Small intestine (tissue), 7 donors: ENCODE measurements at regions not wholly inside any gene's neighbourhood (a gene's known extent, or its start where the extent isn't known, plus 50 kb on each side); places are given as distances from the start of the nearest gene placed in this dataset.

Source experiments
- DNase-seq, 2 donors: peaks; one replicate each; pipeline versions ENCODE4 v3.0.0 to v3.0.0-alpha.2; 2013
- FAIRE-seq: peaks from 2 replicates; lab custom pipeline; 2012; peaks lifted over from hg19 to GRCh38; lab: Jason Lieb, UNC
- H3K27ac ChIP-seq, 3 donors: one replicate each; pipeline ENCODE4 v1.5.1; 2013; ENCODE audit warnings: low read length in 2 of 3, mild to moderate bottlenecking in 2 of 3, control low read depth in 1 of 3, inconsistent platforms in 1 of 3, low read depth in 1 of 3, moderate library complexity in 1 of 3
- H3K27me3 ChIP-seq, 3 donors: one replicate each; pipeline ENCODE4 v1.6.1; 2013; ENCODE audit warnings: low read length in 3 of 3, inconsistent platforms in 1 of 3; ENCODE audit not compliant: control insufficient read depth in 3 of 3, insufficient read depth in 3 of 3
- H3K36me3 ChIP-seq, 3 donors: one replicate each; pipeline ENCODE4 v1.6.1; 2013; ENCODE audit warnings: low read length in 3 of 3, inconsistent platforms in 1 of 3, low read depth in 1 of 3, mild to moderate bottlenecking in 1 of 3, moderate library complexity in 1 of 3; ENCODE audit not compliant: control insufficient read depth in 3 of 3, insufficient read depth in 2 of 3
- H3K4me1 ChIP-seq, 3 donors: one replicate each; pipeline ENCODE4 v1.6.1; 2013; ENCODE audit warnings: low read length in 2 of 3, inconsistent platforms in 1 of 3, low read depth in 1 of 3, mild to moderate bottlenecking in 1 of 3, moderate library complexity in 1 of 3; ENCODE audit not compliant: control insufficient read depth in 3 of 3, insufficient read depth in 2 of 3
- H3K4me3 ChIP-seq, 3 donors: one replicate each; pipeline ENCODE4 v1.5.1; 2013; ENCODE audit warnings: low read length in 3 of 3, control low read depth in 1 of 3, inconsistent platforms in 1 of 3, low read depth in 1 of 3, mild to moderate bottlenecking in 1 of 3, moderate library complexity in 1 of 3
- H3K9me3 ChIP-seq, 2 donors: one replicate each; pipeline ENCODE4 v1.6.1; 2013; ENCODE audit warnings: low read depth in 1 of 2, low read length in 1 of 2; ENCODE audit not compliant: control insufficient read depth in 2 of 2, insufficient read depth in 1 of 2
- WGBS, 3 donors: extraction: QIAGEN DNeasy Blood & Tissue Kit; methylation state at CpG; one replicate each; pipeline ENCODE4 v1.1.7; 2013; 5-methylcytosine and 5-hydroxymethylcytosine counted together
- donor health status: healthy with polysubstance abuse.
- donor health status: control.
- donor health status: control.
- donor health status: Bipolar disorder and iron deficiency.
- donor health status: healthy.

DNA sequence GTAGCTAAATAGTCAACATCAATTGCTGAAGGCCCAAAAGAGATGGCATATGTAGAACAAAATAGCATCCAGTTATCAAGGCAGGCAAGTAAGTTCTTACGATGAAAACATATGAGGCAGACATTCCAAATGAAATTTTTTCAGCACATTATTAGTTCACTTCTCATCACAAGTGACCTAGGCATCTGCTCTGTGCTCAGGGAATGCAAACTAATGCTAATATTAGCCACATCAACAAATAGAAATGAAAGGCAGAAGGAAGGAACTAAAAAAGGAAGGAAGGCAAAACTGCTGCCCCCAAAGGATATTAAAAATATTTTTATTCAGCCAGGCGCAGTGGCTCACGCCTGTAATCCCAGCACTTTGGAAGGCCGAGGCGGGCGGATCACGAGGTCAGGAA lies 51.2 kb upstream of the ROCK1 start:
- Histone ChIP-seq H3K27me3 (no peaks in the 10 kb centered on the region), H3K4me1 (no peaks in the 10 kb centered on the region), H3K9me3 (peaks cover 0 to under 1% of the 10 kb centered on the region in 2 donors), H3K4me3 (no peak overlapping the region), H3K36me3 (no peaks in the 10 kb centered on the region), H3K27ac (no peak overlapping the region)
- WGBS, 3 donors: 77 to 91% (median 89%) methylated on average over 7 of the region's 7 CpGs
- no peak for DNase-seq
- FAIRE-seq: no peak

- no peak for DNase-seq
- 45 to 65% (median 50%) methylated on average over 6 of the region's 6 CpGs for WGBS, 3 donors
- Histone ChIP-seq H3K4me1 (no peaks in the 10 kb centered on the region), H3K27me3 (no peaks in the 10 kb centered on the region), H3K4me3 (no peak overlapping the region), H3K27ac (peak overlapping the region in 1 of 3 donors; percentile 74), H3K36me3 (no peaks in the 10 kb centered on the region), H3K9me3 (no peaks in the 10 kb centered on the region)
- no peak for FAIRE-seq
Measured at GRCh38 chr18:21163647-21164547, 52.3 kb upstream of the ROCK1 start.

GRCh38 chr18:21164548-21165095 lies 53.0 kb upstream of the ROCK1 start:
- H3K27me3 ChIP-seq: no peaks in the 10 kb centered on the region
- FAIRE-seq (no peak), DNase-seq (no peak)
- H3K27ac ChIP-seq: no peak overlapping the region
- no peaks in the 10 kb centered on the region for H3K4me1 ChIP-seq
- 54 to 58% (median 57%) methylated on average over 2 of the region's 2 CpGs for WGBS, 3 donors
- no peaks in the 10 kb centered on the region for H3K36me3 ChIP-seq
- no peak overlapping the region for H3K4me3 ChIP-seq
- H3K9me3 ChIP-seq: no peaks in the 10 kb centered on the region

GRCh38 chr18:21167641-21168377 lies 56.2 kb upstream of the ROCK1 start:
- H3K36me3 ChIP-seq: no peaks in the 10 kb centered on the region
- no peaks in the 10 kb centered on the region for H3K4me1 ChIP-seq
- FAIRE-seq (no peak), DNase-seq (peak; percentile 37 to 73)
- H3K27ac ChIP-seq: no peak overlapping the region
- no peaks in the 10 kb centered on the region for H3K9me3 ChIP-seq
- 25 to 52% (median 33%) methylated on average over 1 of the region's 1 CpG for WGBS, 3 donors
- no peaks in the 10 kb centered on the region for H3K27me3 ChIP-seq
- H3K4me3 ChIP-seq: no peak overlapping the region

- Histone ChIP-seq H3K4me1 (no peaks in the 10 kb centered on the region), H3K36me3 (no peaks in the 10 kb centered on the region), H3K4me3 (no peak overlapping the region), H3K9me3 (no peaks in the 10 kb centered on the region), H3K27me3 (no peaks in the 10 kb centered on the region), H3K27ac (no peak overlapping the region)
- DNase-seq (no peak), FAIRE-seq (no peak)
- WGBS, 3 donors: 58 to 79% (median 61%) methylated on average over 2 of the region's 2 CpGs
Measured at GRCh38 chr18:21168880-21169279, 57.3 kb upstream of the ROCK1 start.

GRCh38 chr18:21177822-21178221 lies 64.2 kb upstream of the GREB1L start:
- H3K36me3 ChIP-seq: no peaks in the 10 kb centered on the region
- no peaks in the 10 kb centered on the region for H3K9me3 ChIP-seq
- no peak overlapping the region for H3K4me3 ChIP-seq
- no peak overlapping the region for H3K27ac ChIP-seq
- DNase-seq (no peak), FAIRE-seq (no peak)
- 69 to 81% (median 75%) methylated on average over 6 of the region's 6 CpGs for WGBS, 3 donors
- H3K27me3 ChIP-seq: no peaks in the 10 kb centered on the region
- H3K4me1 ChIP-seq: no peaks in the 10 kb centered on the region

GRCh38 chr18:21179590-21180220 lies 62.3 kb upstream of the GREB1L start:
- WGBS, 3 donors: 25 to 33% (median 32%) methylated on average over 7 of the region's 7 CpGs
- FAIRE-seq (no peak), DNase-seq (peak; percentile 49 to 71)
- Histone ChIP-seq H3K27ac (no peak overlapping the region), H3K4me3 (no peak overlapping the region), H3K9me3 (no peaks in the 10 kb centered on the region), H3K4me1 (no peaks in the 10 kb centered on the region), H3K27me3 (no peaks in the 10 kb centered on the region), H3K36me3 (no peaks in the 10 kb centered on the region)

DNA sequence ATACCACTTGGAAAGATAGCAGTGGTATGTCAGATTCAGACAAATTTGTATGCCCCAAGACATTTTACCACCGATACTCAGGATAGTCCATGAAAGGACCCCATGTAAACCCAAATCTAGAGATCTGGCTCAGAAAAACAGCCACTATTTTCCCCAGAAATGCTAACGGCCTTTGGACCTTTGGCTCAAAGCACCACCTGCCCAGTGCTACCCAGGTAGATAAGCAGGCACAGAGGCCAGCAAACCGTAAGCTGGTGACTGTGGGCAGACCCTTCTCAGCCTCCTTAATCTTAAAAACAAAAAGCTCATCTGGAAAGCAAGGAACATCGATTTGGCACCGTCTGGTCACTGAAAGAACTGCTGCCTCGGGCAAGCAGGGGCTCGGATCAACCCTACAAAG lies 61.4 kb upstream of the GREB1L start:
- Histone ChIP-seq H3K4me1 (no peaks in the 10 kb centered on the region), H3K27ac (no peak overlapping the region), H3K4me3 (no peak overlapping the region), H3K9me3 (no peaks in the 10 kb centered on the region), H3K36me3 (no peaks in the 10 kb centered on the region), H3K27me3 (no peaks in the 10 kb centered on the region)
- FAIRE-seq (no peak), DNase-seq (no peak)
- 34 to 71% (median 50%) methylated on average over 7 of the region's 7 CpGs for WGBS, 3 donors
